Neural cell (in vitro differentiated cells): ENCODE measurements at regions not wholly inside any gene's neighbourhood (a gene's known extent, or its start where the extent isn't known, plus 50 kb on each side); places are given as distances from the start of the nearest gene placed in this dataset.

Experiments
- H2AFZ ChIP-seq: fragments of 200-600, 300-800 bp; sonication (generic), shearing (Covaris generic); 2 replicates; pipeline ENCODE4 v1.6.0; 2014; ENCODE audit warnings: low read depth, mild to moderate bottlenecking, antibody characterized with exemption, low read length, moderate library complexity
- H3F3A ChIP-seq: fragments of 200-600 bp; shearing (Covaris generic); 2 replicates; pipeline ENCODE4 v1.6.1; 2016; ENCODE audit warnings: mild to moderate bottlenecking, moderate library complexity, mixed read lengths, antibody characterized with exemption, low read length; ENCODE audit not compliant: insufficient read depth, poor library complexity, severe bottlenecking
- H3K27ac ChIP-seq: fragments of 200-600, 300-800 bp; sonication (generic), shearing (Covaris generic); 2 replicates; pipeline ENCODE4 v1.5.1; 2014; ENCODE audit warnings: mild to moderate bottlenecking, low read length, moderate library complexity
- H3K27me3 ChIP-seq: fragments of 300-800, 200-600 bp; sonication (generic), shearing (Covaris generic); 2 replicates; pipeline ENCODE4 v1.6.0; 2014; ENCODE audit warnings: mild to moderate bottlenecking, low read depth, low read length, moderate library complexity; ENCODE audit not compliant: insufficient read depth
- H3K36me3 ChIP-seq: fragments of 300-800, 200-600 bp; sonication (generic), shearing (Covaris generic); 2 replicates; pipeline ENCODE4 v1.5.1; 2014; ENCODE audit warnings: mild to moderate bottlenecking, antibody characterized with exemption, low read length, moderate library complexity; ENCODE audit not compliant: insufficient read depth
- H3K4me2 ChIP-seq: fragments of 300-800, 200-600 bp; sonication (generic), shearing (Covaris generic); 2 replicates; pipeline ENCODE4 v1.6.0; 2014; ENCODE audit warnings: mild to moderate bottlenecking, low read length
- H3K4me3 ChIP-seq: fragments of 300-800, 200-600 bp; sonication (generic), shearing (Covaris generic); 2 replicates; pipeline ENCODE4 v1.5.1; 2014; ENCODE audit warnings: mild to moderate bottlenecking, low read length, moderate library complexity
- H3K79me2 ChIP-seq: fragments of 200-600 bp; shearing (Covaris generic); replicated peaks from 2 replicates; pipeline ENCODE4 v1.6.0; 2014; ENCODE audit warnings: mild to moderate bottlenecking, low read length, moderate library complexity; ENCODE audit not compliant: insufficient read depth
- H3K9ac ChIP-seq: fragments of 300-800, 200-600 bp; sonication (generic), shearing (Covaris generic); 2 replicates; pipeline ENCODE4 v1.6.1; 2016; ENCODE audit warnings: mild to moderate bottlenecking, low read length, mixed read lengths
- H3K9me2 ChIP-seq: fragments of 200-600 bp; shearing (Covaris generic); 2 replicates; pipeline ENCODE4 v1.6.1; 2016; ENCODE audit warnings: mild to moderate bottlenecking, low read length, mixed read lengths; ENCODE audit not compliant: insufficient read depth
- H3K9me3 ChIP-seq: fragments of 200-600, 300-800 bp; sonication (generic), shearing (Covaris generic); 2 replicates; pipeline ENCODE4 v1.6.1; 2016; ENCODE audit warnings: mild to moderate bottlenecking, mixed run types, low read length, moderate library complexity, mixed read lengths
- H4K20me1 ChIP-seq: fragments of 200-600 bp; shearing (Covaris generic); 2 replicates; pipeline ENCODE4 v1.6.1; 2016; ENCODE audit warnings: mild to moderate bottlenecking, mixed run types; ENCODE audit not compliant: insufficient read depth
- EP300 ChIP-seq: fragments of 450-650 bp; conservative IDR thresholded peaks from 2 replicates; pipeline ENCODE4 v1.6.1; 2014; ENCODE audit warnings: antibody characterized with exemption, mild to moderate bottlenecking, moderate library complexity; ENCODE audit not compliant: poor library complexity, severe bottlenecking
- EZH2 ChIP-seq: fragments of 200-600, 300-800 bp; shearing (Covaris generic), sonication (generic); IDR thresholded peaks from 2 replicates; pipeline ENCODE4 v1.6.1; 2014; ENCODE audit warnings: antibody characterized with exemption, low read length, borderline replicate concordance, mild to moderate bottlenecking; ENCODE audit not compliant: insufficient read depth, poor library complexity, severe bottlenecking
- MXI1 ChIP-seq: fragments of 450-650 bp; conservative IDR thresholded peaks from 2 replicates; pipeline ENCODE4 v1.6.1; 2014; ENCODE audit warnings: antibody characterized with exemption, mild to moderate bottlenecking; ENCODE audit not compliant: poor library complexity, severe bottlenecking
- POLR2AphosphoS5 ChIP-seq: IDR thresholded peaks from 2 replicates; pipeline ENCODE4 v1.6.1; 2012
- RAD21 ChIP-seq: fragments of 450-650 bp; conservative IDR thresholded peaks from 2 replicates; pipeline ENCODE4 v1.6.1; 2014; ENCODE audit warnings: antibody characterized with exemption, mild to moderate bottlenecking, moderate library complexity
- REST ChIP-seq: IDR thresholded peaks from 2 replicates; pipeline ENCODE4 v1.6.1; 2012; ENCODE audit warnings: borderline replicate concordance
- SMC3 ChIP-seq: fragments of 450-650 bp; conservative IDR thresholded peaks from 2 replicates; pipeline ENCODE4 v1.6.1; 2014; ENCODE audit warnings: antibody characterized with exemption, mild to moderate bottlenecking, moderate library complexity; ENCODE audit not compliant: poor library complexity
- TAF1 ChIP-seq: IDR thresholded peaks from 2 replicates; pipeline ENCODE4 v1.6.1; 2012; ENCODE audit warnings: low read depth
- TF ChIP-seq, protein P1 (sequence below): fragments of 450-650 bp; IDR thresholded peaks from 2 replicates; pipeline ENCODE4 v1.5.1; 2014; ENCODE audit warnings: antibody characterized with exemption, mild to moderate bottlenecking, moderate library complexity; ENCODE audit not compliant: poor library complexity, severe bottlenecking

- Histone ChIP-seq H2AFZ (no peak overlapping the region), H3K27ac (no peak overlapping the region), H3K36me3 (no peaks in the 10 kb centered on the region), H3K4me2 (no peak overlapping the region), H3K9me2 (no peaks in the 10 kb centered on the region), H3K27me3 (no peaks in the 10 kb centered on the region), H3K4me3 (no peak overlapping the region), H3K9me3 (no peaks in the 10 kb centered on the region), H3K79me2 (no peaks in the 10 kb centered on the region), H3F3A (no peaks in the 10 kb centered on the region), H3K9ac (no peak overlapping the region), H4K20me1 (no peaks in the 10 kb centered on the region)
- TF ChIP-seq MXI1 (no peak), POLR2AphosphoS5 (no peak), RAD21 (no peak), TAF1 (no peak), REST (no peak), EZH2 (no peak), EP300 (no peak), SMC3 (no peak)
- TF ChIP-seq, protein P1, sequence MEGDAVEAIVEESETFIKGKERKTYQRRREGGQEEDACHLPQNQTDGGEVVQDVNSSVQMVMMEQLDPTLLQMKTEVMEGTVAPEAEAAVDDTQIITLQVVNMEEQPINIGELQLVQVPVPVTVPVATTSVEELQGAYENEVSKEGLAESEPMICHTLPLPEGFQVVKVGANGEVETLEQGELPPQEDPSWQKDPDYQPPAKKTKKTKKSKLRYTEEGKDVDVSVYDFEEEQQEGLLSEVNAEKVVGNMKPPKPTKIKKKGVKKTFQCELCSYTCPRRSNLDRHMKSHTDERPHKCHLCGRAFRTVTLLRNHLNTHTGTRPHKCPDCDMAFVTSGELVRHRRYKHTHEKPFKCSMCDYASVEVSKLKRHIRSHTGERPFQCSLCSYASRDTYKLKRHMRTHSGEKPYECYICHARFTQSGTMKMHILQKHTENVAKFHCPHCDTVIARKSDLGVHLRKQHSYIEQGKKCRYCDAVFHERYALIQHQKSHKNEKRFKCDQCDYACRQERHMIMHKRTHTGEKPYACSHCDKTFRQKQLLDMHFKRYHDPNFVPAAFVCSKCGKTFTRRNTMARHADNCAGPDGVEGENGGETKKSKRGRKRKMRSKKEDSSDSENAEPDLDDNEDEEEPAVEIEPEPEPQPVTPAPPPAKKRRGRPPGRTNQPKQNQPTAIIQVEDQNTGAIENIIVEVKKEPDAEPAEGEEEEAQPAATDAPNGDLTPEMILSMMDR, result no peak
These were observed 165.9 kb upstream of the CCDC150 start for GRCh38 chr2:196473617-196474016.

DNA sequence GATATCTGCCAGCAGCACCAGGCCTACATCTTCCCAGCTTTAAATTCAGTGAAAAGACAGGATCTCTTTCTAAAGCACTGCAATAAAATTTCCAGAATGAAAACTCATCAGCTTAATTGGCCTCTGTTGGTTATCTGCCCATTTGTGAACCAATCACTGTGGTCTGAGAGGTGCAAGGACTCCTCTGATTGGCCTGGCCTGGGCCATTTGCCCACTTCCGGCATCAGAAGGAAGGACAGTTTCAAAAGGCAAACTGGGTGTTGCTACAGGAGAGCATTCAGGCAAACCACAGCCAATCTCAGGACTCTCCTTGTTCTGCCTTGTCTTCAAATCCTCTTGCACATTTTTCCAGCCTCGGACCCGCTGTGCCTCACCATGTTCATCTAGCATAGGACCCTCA is 163.9 kb upstream of the CCDC150 start:
- H3K9me2 ChIP-seq, result no peaks in the 10 kb centered on the region
- H3K27ac ChIP-seq, result no peak overlapping the region
- no peaks in the 10 kb centered on the region for H3K9me3 ChIP-seq
- no peak overlapping the region for H3K4me2 ChIP-seq
- no peak overlapping the region for H3K9ac ChIP-seq
- H3K4me3 ChIP-seq, result no peak overlapping the region
- H3K27me3 ChIP-seq, result no peaks in the 10 kb centered on the region
- TF ChIP-seq EP300 (no peak), TAF1 (no peak), RAD21 (no peak), SMC3 (no peak)
- TF ChIP-seq, protein P1, result no peak
- H3K79me2 ChIP-seq, result no peaks in the 10 kb centered on the region
- H2AFZ ChIP-seq, result no peak overlapping the region
- H3K36me3 ChIP-seq, result no peaks in the 10 kb centered on the region
- H3F3A ChIP-seq, result no peaks in the 10 kb centered on the region
- no peaks in the 10 kb centered on the region for H4K20me1 ChIP-seq
